SK-N-SH (cell line): ENCODE measurements at regions not wholly inside any gene's neighbourhood (a gene's known extent, or its start where the extent isn't known, plus 50 kb on each side); places are given as distances from the start of the nearest gene placed in this dataset.

Experiments
- YY1 ChIP-seq: IDR thresholded peaks from 2 replicates; pipeline ENCODE4 v1.4.0; 2012; ENCODE audit warnings: low read depth, mild to moderate bottlenecking
- TF ChIP-seq, protein P1 (sequence below): fragments of 200-600 bp; sonication (generic); IDR thresholded peaks from 2 replicates; pipeline ENCODE4 v1.6.1; 2017; ENCODE audit warnings: antibody characterized with exemption, mild to moderate bottlenecking, moderate library complexity

DNA sequence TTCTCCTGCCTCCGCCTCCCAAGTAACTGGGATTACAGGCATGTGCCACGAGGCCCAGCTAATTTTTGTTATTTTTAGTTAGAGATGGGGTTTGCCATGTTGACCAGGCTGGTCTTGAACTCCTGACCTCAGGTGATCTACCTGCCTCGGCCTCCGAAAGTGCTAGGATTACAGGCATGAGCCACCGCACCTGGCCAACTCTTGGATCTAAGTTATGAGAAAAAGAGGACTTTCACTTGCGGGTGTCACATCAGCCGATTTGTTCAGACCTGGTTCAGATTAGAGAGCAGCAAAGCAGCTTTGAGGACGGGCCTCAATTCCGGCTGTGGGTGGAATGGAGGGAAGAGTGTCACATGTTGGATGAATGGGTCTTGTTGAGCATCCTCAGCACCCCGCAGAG lies 61.0 kb upstream of the FGFR2 start:
- no peak for TF ChIP-seq YY1
- TF ChIP-seq, protein P1, sequence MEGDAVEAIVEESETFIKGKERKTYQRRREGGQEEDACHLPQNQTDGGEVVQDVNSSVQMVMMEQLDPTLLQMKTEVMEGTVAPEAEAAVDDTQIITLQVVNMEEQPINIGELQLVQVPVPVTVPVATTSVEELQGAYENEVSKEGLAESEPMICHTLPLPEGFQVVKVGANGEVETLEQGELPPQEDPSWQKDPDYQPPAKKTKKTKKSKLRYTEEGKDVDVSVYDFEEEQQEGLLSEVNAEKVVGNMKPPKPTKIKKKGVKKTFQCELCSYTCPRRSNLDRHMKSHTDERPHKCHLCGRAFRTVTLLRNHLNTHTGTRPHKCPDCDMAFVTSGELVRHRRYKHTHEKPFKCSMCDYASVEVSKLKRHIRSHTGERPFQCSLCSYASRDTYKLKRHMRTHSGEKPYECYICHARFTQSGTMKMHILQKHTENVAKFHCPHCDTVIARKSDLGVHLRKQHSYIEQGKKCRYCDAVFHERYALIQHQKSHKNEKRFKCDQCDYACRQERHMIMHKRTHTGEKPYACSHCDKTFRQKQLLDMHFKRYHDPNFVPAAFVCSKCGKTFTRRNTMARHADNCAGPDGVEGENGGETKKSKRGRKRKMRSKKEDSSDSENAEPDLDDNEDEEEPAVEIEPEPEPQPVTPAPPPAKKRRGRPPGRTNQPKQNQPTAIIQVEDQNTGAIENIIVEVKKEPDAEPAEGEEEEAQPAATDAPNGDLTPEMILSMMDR, result no peak
